HCT116 (cell line): ENCODE measurements at regions not wholly inside any gene's neighbourhood (a gene's known extent, or its start where the extent isn't known, plus 50 kb on each side); places are given as distances from the start of the nearest gene placed in this dataset.

Source experiments
- ATAC-seq: fragments of 200-7000 bp; cut with Tn5 transposase; 2 replicates; pipeline ENCODE4 v1.9.1; 2020; ENCODE audit warnings: mild to moderate bottlenecking, moderate library complexity
- BruUV-seq: library from RNA; stranded (reverse); fragments of 400-500 nt; replicated peaks from 2 replicates; lab custom pipeline; 2021; lab: Mats Ljungman, UMichigan
- CTCF ChIA-PET: fragments of 300-600 bp; sonication (Branson Sonifier 250); formaldehyde crosslinking; loops from one replicate; lab custom pipeline; 2021; ENCODE audit warnings: antibody characterized with exemption; lab: Charles Lee
- POLR2A ChIA-PET: fragments of 300-600, 350-600 bp; sonication (Branson Sonifier 250); formaldehyde crosslinking; loops from one replicate; lab custom pipeline; 2021; ENCODE audit warnings: antibody characterized with exemption; lab: Charles Lee
- RAD21 ChIA-PET, 2 experiments: fragments of 300-600 bp; sonication (Branson Sonifier 250); formaldehyde crosslinking; loops; one replicate each; lab custom pipeline; 2023; ENCODE audit warnings: low total read pairs in 2 of 2; ENCODE audit not compliant: uncharacterized antibody in 2 of 2, unreplicated experiment in 2 of 2, low non-redundant PET in 1 of 2; lab: Charles Lee
- DNase-seq: peaks from one replicate; pipeline ENCODE4 v3.0.0-alpha.2; 2010; ENCODE audit warnings: low read depth, low spot score
- H2AFZ ChIP-seq: fragments of 200-600 bp; shearing (Covaris generic), sonication (generic); 2 replicates; pipeline ENCODE4 v1.6.1; 2017; ENCODE audit warnings: low read depth, mixed run types, mixed read lengths, antibody characterized with exemption, low read length; ENCODE audit not compliant: poor library complexity, severe bottlenecking
- H3K27ac ChIP-seq: 2 replicates; pipeline ENCODE4 v1.5.1; 2012; ENCODE audit warnings: low read depth, low read length
- H3K27me3 ChIP-seq: fragments of 200-600 bp; sonication (generic); 2 replicates; pipeline ENCODE4 v1.6.1; 2016; ENCODE audit warnings: mixed run types, low read length, mixed read lengths; ENCODE audit not compliant: insufficient read depth
- H3K36me3 ChIP-seq, 2 experiments: fragments of 200-500 bp in 1 of 2; fragments of 200-600 bp in 1 of 2; sonication (Bioruptor generic) in 1 of 2; sonication (generic) in 1 of 2; 2 replicates each; pipeline versions ENCODE4 v1.5.1 to v1.6.1; 2014 to 2016; ENCODE audit warnings: low read length in 2 of 2, inconsistent platforms in 1 of 2, mixed read lengths in 1 of 2, mixed run types in 1 of 2; ENCODE audit not compliant: insufficient read depth in 2 of 2, control insufficient read depth in 1 of 2
- H3K4me1 ChIP-seq, 2 experiments: fragments of 200-600 bp in 1 of 2; sonication (generic) in 1 of 2; 2 replicates each; pipeline versions ENCODE4 v1.5.1 to v1.6.1; 2012 to 2017; ENCODE audit warnings: low read length in 2 of 2, inconsistent platforms in 1 of 2, mild to moderate bottlenecking in 1 of 2, mixed read lengths in 1 of 2, mixed run types in 1 of 2, moderate library complexity in 1 of 2; ENCODE audit not compliant: insufficient read depth in 2 of 2, control insufficient read depth in 1 of 2
- H3K4me2 ChIP-seq: fragments of 200-600 bp; sonication (generic); 2 replicates; pipeline ENCODE4 v1.6.1; 2017; ENCODE audit warnings: mixed run types, low read length, mixed read lengths
- H3K4me3 ChIP-seq, 2 experiments: fragments of 200-600 bp in 1 of 2; sonication (generic) in 1 of 2; replicated peaks in 1 of 2; 2 replicates each; pipeline ENCODE4 v1.5.1; 2011 to 2016; ENCODE audit warnings: low read length in 2 of 2, control low read depth in 1 of 2, low read depth in 1 of 2, mild to moderate bottlenecking in 1 of 2, mixed read lengths in 1 of 2, mixed run types in 1 of 2
- H3K79me2 ChIP-seq: fragments of 200-600 bp; sonication (generic); 2 replicates; pipeline ENCODE4 v1.6.1; 2017; ENCODE audit warnings: mild to moderate bottlenecking, mixed run types, low read length, moderate library complexity, mixed read lengths; ENCODE audit not compliant: insufficient read depth
- H3K9ac ChIP-seq: fragments of 200-600 bp; sonication (generic); 2 replicates; pipeline ENCODE4 v1.6.1; 2016; ENCODE audit warnings: low read length, mixed read lengths
- H3K9me2 ChIP-seq: fragments of 200-600 bp; sonication (generic), shearing (Covaris generic); 2 replicates; pipeline ENCODE4 v1.6.1; 2017; ENCODE audit warnings: mixed run types, mild to moderate bottlenecking, moderate library complexity; ENCODE audit not compliant: insufficient read depth
- H3K9me3 ChIP-seq, 2 experiments: fragments of 200-500 bp in 1 of 2; fragments of 200-600 bp in 1 of 2; sonication (Bioruptor generic) in 1 of 2; sonication (generic) in 1 of 2; 2 replicates each; pipeline ENCODE4 v1.6.1; 2014 to 2017; ENCODE audit warnings: low read length in 2 of 2, mixed read lengths in 2 of 2, inconsistent platforms in 1 of 2, low read depth in 1 of 2, mild to moderate bottlenecking in 1 of 2, mixed run types in 1 of 2, moderate library complexity in 1 of 2; ENCODE audit not compliant: control insufficient read depth in 1 of 2, insufficient read depth in 1 of 2
- H4K20me1 ChIP-seq: fragments of 200-600 bp; sonication (generic), shearing (Covaris generic); 2 replicates; pipeline ENCODE4 v1.6.1; 2017; ENCODE audit warnings: mixed run types, mild to moderate bottlenecking, moderate library complexity; ENCODE audit not compliant: insufficient read depth
- ATF3 ChIP-seq: IDR thresholded peaks from 2 replicates; pipeline ENCODE4 v1.6.1; 2012
- CBX3 ChIP-seq: IDR thresholded peaks from 2 replicates; pipeline ENCODE4 v1.6.1; 2012; ENCODE audit warnings: low read depth
- CEBPB ChIP-seq: IDR thresholded peaks from 2 replicates; pipeline ENCODE4 v1.6.1; 2012; ENCODE audit warnings: low read depth
- EGR1 ChIP-seq: IDR thresholded peaks from 2 replicates; pipeline ENCODE4 v1.6.1; 2012; ENCODE audit warnings: low read depth
- ELF1 ChIP-seq: IDR thresholded peaks from 2 replicates; pipeline ENCODE4 v1.6.1; 2012; ENCODE audit warnings: low read depth, borderline replicate concordance
- FOSL1 ChIP-seq: IDR thresholded peaks from 2 replicates; pipeline ENCODE4 v1.6.1; 2012; ENCODE audit warnings: low read depth
- JUND ChIP-seq: IDR thresholded peaks from 2 replicates; pipeline ENCODE4 v1.6.1; 2012
- MAX ChIP-seq: IDR thresholded peaks from 2 replicates; pipeline ENCODE4 v1.6.1; 2012
- POLR2A ChIP-seq: IDR thresholded peaks from 2 replicates; pipeline ENCODE4 v1.7.0; 2011; ENCODE audit warnings: borderline replicate concordance; ENCODE audit not compliant: insufficient read depth, insufficient read length; ENCODE audit errors: extremely low read depth
- POLR2AphosphoS5 ChIP-seq: IDR thresholded peaks from 2 replicates; pipeline ENCODE4 v1.6.1; 2011; ENCODE audit warnings: mild to moderate bottlenecking, low read depth, low read length, moderate library complexity
- SP1 ChIP-seq: IDR thresholded peaks from 2 replicates; pipeline ENCODE4 v1.6.1; 2012; ENCODE audit warnings: low read depth
- SRF ChIP-seq: IDR thresholded peaks from 2 replicates; pipeline ENCODE4 v1.6.1; 2012; ENCODE audit warnings: low read depth
- TCF7L2 ChIP-seq: IDR thresholded peaks from 2 replicates; pipeline ENCODE4 v1.7.0; 2011; ENCODE audit warnings: borderline replicate concordance, inconsistent platforms; ENCODE audit not compliant: insufficient read depth, insufficient read length; ENCODE audit errors: extremely low read depth
- YY1 ChIP-seq: IDR thresholded peaks from 2 replicates; pipeline ENCODE4 v1.6.1; 2011; ENCODE audit warnings: low read length, low read depth, moderate library complexity, mild to moderate bottlenecking; ENCODE audit not compliant: insufficient replicate concordance; ENCODE audit errors: extremely low read depth
- ZBTB33 ChIP-seq: IDR thresholded peaks from 2 replicates; pipeline ENCODE4 v1.6.1; 2011; ENCODE audit warnings: mild to moderate bottlenecking, low read length, moderate library complexity; ENCODE audit not compliant: insufficient replicate concordance; ENCODE audit errors: extremely low read depth
- ZNF274 ChIP-seq: fragments of 200-500 bp; sonication (Bioruptor generic); IDR thresholded peaks from 2 replicates; pipeline ENCODE4 v1.6.1; 2014; ENCODE audit warnings: mild to moderate bottlenecking, low read depth, low read length, inconsistent platforms
- intact Hi-C: fragments of 100-400 bp; cut with micrococcal nuclease; formaldehyde crosslinking; loops from 2 replicates; pipeline ENCODE4 v1.10.0; 2022

- no peak for DNase-seq
- intact Hi-C loops = no loop called here
- RAD21 ChIA-PET = no interaction called here
These were observed 430.2 kb downstream of the USP25 start for GRCh38 chr21:16159971-16160350.

More at GRCh38 chr21:16159971-16160350, 430.2 kb downstream of the USP25 start:
- H3K9me3 ChIP-seq = peaks cover 5 to 9% of the 10 kb centered on the region in 2 experiments; a peak in 2 of 4 replicates
- ChIA-PET CTCF (no interaction called here), POLR2A (no interaction called here)
- no peaks in the 10 kb centered on the region for H3K9me2 ChIP-seq
- no peaks in the 10 kb centered on the region for H3K79me2 ChIP-seq
- no peak overlapping the region for H2AFZ ChIP-seq
- no peaks in the 10 kb centered on the region for H3K27me3 ChIP-seq
- no peaks in the 10 kb centered on the region for H3K4me1 ChIP-seq
- no TSS peak for BruUV-seq
- no peak overlapping the region for H3K4me2 ChIP-seq
- no peaks in the 10 kb centered on the region for H4K20me1 ChIP-seq
- no peak for ATAC-seq
- no peak overlapping the region for H3K9ac ChIP-seq
- H3K27ac ChIP-seq = no peak overlapping the region
- no peaks in the 10 kb centered on the region for H3K36me3 ChIP-seq
- no peak overlapping the region for H3K4me3 ChIP-seq
- TF ChIP-seq POLR2AphosphoS5 (no peak), CEBPB (no peak), FOSL1 (no peak), ZNF274 (no peak), ATF3 (no peak), MAX (no peak), ELF1 (no peak), CBX3 (no peak), EGR1 (no peak), POLR2A (no peak), ZBTB33 (no peak), SP1 (no peak), TCF7L2 (no peak), YY1 (no peak), JUND (no peak), SRF (no peak)
- TF ChIP-seq, all 23 proteins: peak for 0
